Panc1 (cell line): ENCODE measurements at regions not wholly inside any gene's neighbourhood (a gene's known extent, or its start where the extent isn't known, plus 50 kb on each side); places are given as distances from the start of the nearest gene placed in this dataset.

Source experiments
- ATAC-seq: fragments of 200-7000 bp; cut with Tn5 transposase; 2 replicates; pipeline ENCODE4 v1.9.1; 2020; ENCODE audit warnings: mild to moderate bottlenecking, moderate library complexity
- BruUV-seq: library from RNA; stranded (reverse); fragments of 400-500 nt; replicated peaks from 2 replicates; lab custom pipeline; 2021; lab: Mats Ljungman, UMichigan
- CTCF ChIA-PET: fragments of 300-600 bp; sonication (Branson Sonifier 250); formaldehyde crosslinking; loops from one replicate; lab custom pipeline; 2022; ENCODE audit warnings: antibody characterized with exemption; lab: Charles Lee
- POLR2A ChIA-PET: fragments of 300-600 bp; sonication (Branson Sonifier 250); formaldehyde crosslinking; loops from one replicate; lab custom pipeline; 2022; ENCODE audit warnings: antibody characterized with exemption; lab: Charles Lee
- DNase-seq: peaks from one replicate; pipeline ENCODE4 v3.0.0-alpha.2; 2010; ENCODE audit warnings: low read depth, low spot score
- H3K27ac ChIP-seq: 2 replicates; pipeline ENCODE4 v1.5.1; 2011; ENCODE audit warnings: mild to moderate bottlenecking, low read length, inconsistent platforms
- H3K27me3 ChIP-seq: fragments of 200-500 bp; sonication (Bioruptor generic); 2 replicates; pipeline ENCODE4 v1.6.0; 2014; ENCODE audit warnings: low read length, inconsistent platforms; ENCODE audit not compliant: control insufficient read depth, insufficient read depth
- H3K36me3 ChIP-seq: fragments of 200-500 bp; sonication (Bioruptor generic); 2 replicates; pipeline ENCODE4 v1.5.1; 2014; ENCODE audit warnings: inconsistent platforms, mild to moderate bottlenecking, low read length, moderate library complexity; ENCODE audit not compliant: control insufficient read depth, insufficient read depth
- H3K4me1 ChIP-seq: 2 replicates; pipeline ENCODE4 v1.5.1; 2011; ENCODE audit warnings: inconsistent platforms, mild to moderate bottlenecking, low read length, moderate library complexity; ENCODE audit not compliant: control insufficient read depth, insufficient read depth
- H3K4me3 ChIP-seq, 2 experiments: 2 replicates each; pipeline ENCODE4 v1.5.1; 2011 to 2012; ENCODE audit warnings: low read depth in 2 of 2, low read length in 2 of 2, mild to moderate bottlenecking in 2 of 2, inconsistent platforms in 1 of 2, moderate library complexity in 1 of 2
- H3K9me3 ChIP-seq: fragments of 200-500 bp; sonication (Bioruptor generic); 2 replicates; pipeline ENCODE4 v1.5.1; 2014; ENCODE audit warnings: low read depth, mild to moderate bottlenecking, inconsistent platforms, low read length, moderate library complexity; ENCODE audit not compliant: control insufficient read depth, insufficient read depth
- POLR2AphosphoS5 ChIP-seq: IDR thresholded peaks from 2 replicates; pipeline ENCODE4 v1.6.1; 2012; ENCODE audit warnings: mild to moderate bottlenecking, low read depth, low read length, moderate library complexity
- SIN3A ChIP-seq: IDR thresholded peaks from 2 replicates; pipeline ENCODE4 v1.6.1; 2012; ENCODE audit warnings: low read depth, mild to moderate bottlenecking, low read length, moderate library complexity, borderline replicate concordance; ENCODE audit not compliant: insufficient read depth
- TCF7L2 ChIP-seq: IDR thresholded peaks from 2 replicates; pipeline ENCODE4 v1.6.1; 2011; ENCODE audit warnings: mild to moderate bottlenecking, low read depth, low read length, inconsistent platforms
- in situ Hi-C: cut with HindIII; loops from 2 replicates; pipeline ENCODE4 v1.10.0; 2016; ENCODE audit warnings: low sequenced_read_pairs, low pct_unique_long_range_greater_than_20kb
- intact Hi-C: fragments of 100-400 bp; cut with micrococcal nuclease; formaldehyde crosslinking; loops from one replicate; pipeline ENCODE4 v1.10.0; 2022; ENCODE audit not compliant: unreplicated experiment
- TF ChIP-seq, protein P1 (sequence below): fragments of 450-650 bp; IDR thresholded peaks from 2 replicates; pipeline ENCODE4 v1.5.1; 2017; ENCODE audit warnings: mild to moderate bottlenecking
- TF ChIP-seq, protein P2 (sequence below), 2 experiments: IDR thresholded peaks; 2 replicates each; pipeline ENCODE4 v1.6.1; 2011 to 2012; ENCODE audit warnings: low read depth in 2 of 2, control low read depth in 1 of 2, low read length in 1 of 2, mild to moderate bottlenecking in 1 of 2, moderate library complexity in 1 of 2; ENCODE audit not compliant: insufficient read depth in 1 of 2

DNA sequence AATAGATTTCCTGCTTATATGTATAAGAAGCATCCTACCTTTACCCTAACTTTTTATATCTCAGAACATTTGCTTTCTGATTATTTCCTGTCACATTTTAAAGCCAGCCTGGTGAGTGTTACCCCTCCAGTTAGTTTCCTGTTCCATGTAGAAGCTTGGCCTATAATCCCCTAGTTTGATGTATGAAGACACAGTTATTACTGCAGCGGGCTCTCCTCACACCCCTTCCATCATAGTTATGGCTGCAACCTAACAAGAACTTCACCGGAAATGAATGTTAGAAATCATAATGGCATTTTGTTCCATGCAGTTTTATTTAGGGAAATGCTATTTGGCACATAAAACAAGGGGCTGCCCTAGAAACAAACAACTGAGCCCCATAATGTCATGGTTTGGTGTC lies 400.2 kb upstream of the SETBP1 start:
- intact Hi-C loops (no loop called here), in situ Hi-C loops (no loop called here)
- no peak overlapping the region for H3K27ac ChIP-seq
- no peak overlapping the region for H3K4me3 ChIP-seq
- DNase-seq (no peak), ATAC-seq (no peak)
- H3K4me1 ChIP-seq: no peaks in the 10 kb centered on the region
- H3K36me3 ChIP-seq: no peaks in the 10 kb centered on the region
- CTCF ChIA-PET: no interaction called here
- POLR2A ChIA-PET: no interaction called here
- no peaks in the 10 kb centered on the region for H3K27me3 ChIP-seq
- H3K9me3 ChIP-seq: no peaks in the 10 kb centered on the region
- TF ChIP-seq, protein P1, sequence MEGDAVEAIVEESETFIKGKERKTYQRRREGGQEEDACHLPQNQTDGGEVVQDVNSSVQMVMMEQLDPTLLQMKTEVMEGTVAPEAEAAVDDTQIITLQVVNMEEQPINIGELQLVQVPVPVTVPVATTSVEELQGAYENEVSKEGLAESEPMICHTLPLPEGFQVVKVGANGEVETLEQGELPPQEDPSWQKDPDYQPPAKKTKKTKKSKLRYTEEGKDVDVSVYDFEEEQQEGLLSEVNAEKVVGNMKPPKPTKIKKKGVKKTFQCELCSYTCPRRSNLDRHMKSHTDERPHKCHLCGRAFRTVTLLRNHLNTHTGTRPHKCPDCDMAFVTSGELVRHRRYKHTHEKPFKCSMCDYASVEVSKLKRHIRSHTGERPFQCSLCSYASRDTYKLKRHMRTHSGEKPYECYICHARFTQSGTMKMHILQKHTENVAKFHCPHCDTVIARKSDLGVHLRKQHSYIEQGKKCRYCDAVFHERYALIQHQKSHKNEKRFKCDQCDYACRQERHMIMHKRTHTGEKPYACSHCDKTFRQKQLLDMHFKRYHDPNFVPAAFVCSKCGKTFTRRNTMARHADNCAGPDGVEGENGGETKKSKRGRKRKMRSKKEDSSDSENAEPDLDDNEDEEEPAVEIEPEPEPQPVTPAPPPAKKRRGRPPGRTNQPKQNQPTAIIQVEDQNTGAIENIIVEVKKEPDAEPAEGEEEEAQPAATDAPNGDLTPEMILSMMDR: no peak
- no peak for TF ChIP-seq SIN3A
- TF ChIP-seq, protein P2, sequence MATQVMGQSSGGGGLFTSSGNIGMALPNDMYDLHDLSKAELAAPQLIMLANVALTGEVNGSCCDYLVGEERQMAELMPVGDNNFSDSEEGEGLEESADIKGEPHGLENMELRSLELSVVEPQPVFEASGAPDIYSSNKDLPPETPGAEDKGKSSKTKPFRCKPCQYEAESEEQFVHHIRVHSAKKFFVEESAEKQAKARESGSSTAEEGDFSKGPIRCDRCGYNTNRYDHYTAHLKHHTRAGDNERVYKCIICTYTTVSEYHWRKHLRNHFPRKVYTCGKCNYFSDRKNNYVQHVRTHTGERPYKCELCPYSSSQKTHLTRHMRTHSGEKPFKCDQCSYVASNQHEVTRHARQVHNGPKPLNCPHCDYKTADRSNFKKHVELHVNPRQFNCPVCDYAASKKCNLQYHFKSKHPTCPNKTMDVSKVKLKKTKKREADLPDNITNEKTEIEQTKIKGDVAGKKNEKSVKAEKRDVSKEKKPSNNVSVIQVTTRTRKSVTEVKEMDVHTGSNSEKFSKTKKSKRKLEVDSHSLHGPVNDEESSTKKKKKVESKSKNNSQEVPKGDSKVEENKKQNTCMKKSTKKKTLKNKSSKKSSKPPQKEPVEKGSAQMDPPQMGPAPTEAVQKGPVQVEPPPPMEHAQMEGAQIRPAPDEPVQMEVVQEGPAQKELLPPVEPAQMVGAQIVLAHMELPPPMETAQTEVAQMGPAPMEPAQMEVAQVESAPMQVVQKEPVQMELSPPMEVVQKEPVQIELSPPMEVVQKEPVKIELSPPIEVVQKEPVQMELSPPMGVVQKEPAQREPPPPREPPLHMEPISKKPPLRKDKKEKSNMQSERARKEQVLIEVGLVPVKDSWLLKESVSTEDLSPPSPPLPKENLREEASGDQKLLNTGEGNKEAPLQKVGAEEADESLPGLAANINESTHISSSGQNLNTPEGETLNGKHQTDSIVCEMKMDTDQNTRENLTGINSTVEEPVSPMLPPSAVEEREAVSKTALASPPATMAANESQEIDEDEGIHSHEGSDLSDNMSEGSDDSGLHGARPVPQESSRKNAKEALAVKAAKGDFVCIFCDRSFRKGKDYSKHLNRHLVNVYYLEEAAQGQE (IDR thresholded peaks at IDR 0.05; ENCODE audit: insufficient read depth in 1 of 2, low read depth in 2 of 2, low read length in 1 of 2): no peak
- TF ChIP-seq POLR2AphosphoS5: no peak
- TF ChIP-seq TCF7L2: no peak
- BruUV-seq: no TSS peak

DNA sequence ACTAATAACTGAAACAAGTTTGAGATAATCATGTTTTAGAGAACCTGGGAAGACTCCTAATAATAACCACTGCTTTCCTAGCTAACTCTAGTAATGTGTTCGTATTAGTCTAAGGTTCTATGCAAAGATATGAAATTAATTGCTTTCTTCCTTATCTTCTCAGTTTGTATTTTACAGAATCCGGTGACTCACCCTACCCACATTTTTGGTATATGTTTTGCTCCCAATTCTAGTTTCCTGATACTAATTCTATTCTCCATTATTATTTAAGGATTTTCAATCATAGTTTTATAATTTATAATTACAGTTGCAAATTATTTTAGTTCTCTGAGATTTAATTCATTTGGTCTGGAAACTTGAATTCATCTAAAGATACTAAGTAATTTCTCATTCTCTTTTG lies 394.6 kb upstream of the SETBP1 start:
- no peaks in the 10 kb centered on the region for H3K4me1 ChIP-seq
- no peaks in the 10 kb centered on the region for H3K36me3 ChIP-seq
- H3K27me3 ChIP-seq: no peaks in the 10 kb centered on the region
- no peak overlapping the region for H3K4me3 ChIP-seq
- ATAC-seq: no peak
- POLR2A ChIA-PET: no interaction called here
- TF ChIP-seq, protein P2 (IDR thresholded peaks at IDR 0.05; ENCODE audit: insufficient read depth in 1 of 2, low read depth in 2 of 2, low read length in 1 of 2): no peak
- TF ChIP-seq SIN3A: no peak
- H3K9me3 ChIP-seq: no peaks in the 10 kb centered on the region
- intact Hi-C loops (no loop called here), in situ Hi-C loops (no loop called here)
- CTCF ChIA-PET: no interaction called here
- no TSS peak for BruUV-seq
- no peak overlapping the region for H3K27ac ChIP-seq
- DNase-seq: no peak
